ENCODE measurements at regions not wholly inside any gene's neighbourhood (a gene's known extent, or its start where the extent isn't known, plus 50 kb on each side); places are given as distances from the start of the nearest gene placed in this dataset.

- TF ChIP-seq EZH2phosphoT487 (IDR thresholded peaks at IDR 0.05; ENCODE audit: low read depth) (no peak), CTCF (IDR thresholded peaks at IDR 0.05; ENCODE audit: low read depth, low read length) (no peak)
Measured at GRCh38 chr2:108074946-108075345, 88.6 kb downstream of the SLC5A7 start.
